Keratinocyte (primary cell): ENCODE measurements at regions not wholly inside any gene's neighbourhood (a gene's known extent, or its start where the extent isn't known, plus 50 kb on each side); places are given as distances from the start of the nearest gene placed in this dataset.

Experiments used
- DNase-seq: peaks from one replicate; pipeline ENCODE4 v3.0.0-alpha.2; 2011; ENCODE audit warnings: low read depth, missing footprints, low spot score
- FAIRE-seq: peaks from 2 replicates; lab custom pipeline; 2011; peaks lifted over from hg19 to GRCh38; lab: Jason Lieb, UNC
- H2AFZ ChIP-seq: 2 replicates; pipeline ENCODE4 v1.6.0; 2012; ENCODE audit warnings: low read length, control low read depth, inconsistent platforms; ENCODE audit not compliant: control insufficient read depth
- H3K27ac ChIP-seq: 2 replicates; pipeline ENCODE4 v1.5.1; 2011; ENCODE audit warnings: low read length; ENCODE audit not compliant: control insufficient read depth, insufficient read depth
- H3K27me3 ChIP-seq: 3 replicates; pipeline ENCODE4 v1.6.0; 2011; ENCODE audit warnings: low read length; ENCODE audit not compliant: control insufficient read depth, insufficient read depth; ENCODE audit errors: extremely low read depth
- H3K36me3 ChIP-seq, 2 experiments: 2 replicates in 1 of 2; 3 replicates in 1 of 2; pipeline ENCODE4 v1.5.1; 2011; ENCODE audit warnings: low read length in 2 of 2, mild to moderate bottlenecking in 1 of 2; ENCODE audit not compliant: control insufficient read depth in 2 of 2, insufficient read depth in 2 of 2; ENCODE audit errors: extremely low read depth in 1 of 2
- H3K4me1 ChIP-seq: 3 replicates; pipeline ENCODE4 v1.5.1; 2011; ENCODE audit warnings: low read length; ENCODE audit not compliant: control insufficient read depth, insufficient read depth; ENCODE audit errors: extremely low read depth
- H3K4me2 ChIP-seq: 3 replicates; pipeline ENCODE4 v1.6.0; 2011; ENCODE audit warnings: low read depth, low read length; ENCODE audit not compliant: control insufficient read depth, insufficient read depth; ENCODE audit errors: extremely low read depth
- H3K4me3 ChIP-seq, 3 experiments: fragments of 200-600 bp in 1 of 3; sonication (generic) in 1 of 3; 2 replicates in 2 of 3; 3 replicates in 1 of 3; pipeline ENCODE4 v1.5.1; 2011 to 2016; ENCODE audit warnings: low read length in 3 of 3, mild to moderate bottlenecking in 3 of 3, control low read depth in 2 of 3, inconsistent platforms in 1 of 3, low read depth in 1 of 3, mixed read lengths in 1 of 3, mixed run types in 1 of 3, moderate library complexity in 1 of 3; ENCODE audit not compliant: control insufficient read depth in 2 of 3, insufficient read depth in 2 of 3; ENCODE audit errors: extremely low read depth in 1 of 3
- H3K79me2 ChIP-seq: 2 replicates; pipeline ENCODE4 v1.6.0; 2012; ENCODE audit warnings: low read length; ENCODE audit not compliant: control insufficient read depth, insufficient read depth
- H3K9ac ChIP-seq: 3 replicates; pipeline ENCODE4 v1.6.0; 2011; ENCODE audit warnings: low read length; ENCODE audit not compliant: control insufficient read depth, insufficient read depth; ENCODE audit errors: extremely low read depth
- H3K9me1 ChIP-seq: 3 replicates; pipeline ENCODE4 v1.6.0; 2011; ENCODE audit warnings: low read length; ENCODE audit not compliant: control insufficient read depth, insufficient read depth; ENCODE audit errors: extremely low read depth
- H3K9me3 ChIP-seq: 2 replicates; pipeline ENCODE4 v1.5.1; 2012; ENCODE audit warnings: low read depth, low read length; ENCODE audit not compliant: control insufficient read depth
- H4K20me1 ChIP-seq: 3 replicates; pipeline ENCODE4 v1.6.0; 2011; ENCODE audit warnings: low read length; ENCODE audit not compliant: control insufficient read depth, insufficient read depth; ENCODE audit errors: extremely low read depth
- EZH2 ChIP-seq: IDR thresholded peaks from one replicate; pipeline ENCODE4 v1.6.1; 2012; ENCODE audit warnings: inconsistent platforms, mild to moderate bottlenecking, low read length, moderate library complexity
- dilution Hi-C: fragments of 300-500 bp; cut with MboI; formaldehyde crosslinking; loops from one replicate; pipeline ENCODE4 v1.7.0; 2020; ENCODE audit warnings: low sequenced_read_pairs; ENCODE audit not compliant: extremely low pct_ligation_motif_present
- TF ChIP-seq, protein P1 (sequence below), 3 experiments: IDR thresholded peaks in 1 of 3; conservative IDR thresholded peaks in 1 of 3; optimal IDR thresholded peaks in 1 of 3; 2 replicates in 2 of 3; 3 replicates in 1 of 3; pipeline versions ENCODE3 to v1.5.1; 2011; ENCODE audit warnings: low read length in 3 of 3, mild to moderate bottlenecking in 3 of 3, moderate library complexity in 2 of 3, control low read depth in 1 of 3, inconsistent platforms in 1 of 3; ENCODE audit not compliant: insufficient read depth in 2 of 3; ENCODE audit errors: extremely low read depth in 1 of 3

DNA sequence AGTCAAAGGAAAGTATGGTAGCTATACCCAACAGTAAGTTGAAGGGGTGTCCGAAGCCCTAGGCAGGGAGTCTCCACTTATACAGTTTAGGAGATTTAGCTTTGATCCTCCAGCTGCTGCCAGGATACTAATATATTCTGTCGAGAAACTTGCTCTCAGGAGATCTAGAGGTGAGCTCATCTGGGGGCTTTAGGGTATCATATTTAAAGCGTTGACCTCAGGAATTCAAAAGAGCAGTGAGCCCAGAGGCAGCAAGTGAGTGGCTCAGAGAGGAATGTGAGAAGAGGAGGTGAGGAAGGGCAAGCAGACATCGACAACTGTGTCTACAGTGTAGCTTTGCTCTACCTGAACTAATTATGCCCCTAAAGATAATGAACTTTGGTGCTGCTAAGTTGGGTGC, 245.1 kb upstream of the LRTM1 start:
- FAIRE-seq: no peak

DNA sequence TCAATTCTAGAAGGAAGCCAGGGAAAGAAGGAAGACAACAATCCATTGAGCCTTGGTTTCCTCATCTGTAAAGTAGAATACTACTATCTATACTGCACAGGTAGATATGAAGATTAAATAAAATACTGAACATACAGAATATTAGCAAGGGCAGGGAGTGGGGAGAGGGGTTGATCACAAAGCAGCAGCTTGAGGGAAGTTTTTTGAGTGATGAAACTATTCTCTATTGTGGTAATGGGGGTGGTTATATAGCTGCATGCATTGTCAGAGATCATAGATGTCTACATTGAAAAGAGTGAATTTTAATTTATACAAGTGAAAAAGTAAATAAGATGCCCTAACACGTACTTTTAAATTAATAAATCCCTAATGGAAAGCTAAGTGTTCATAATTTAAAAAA, 242.6 kb upstream of the LRTM1 start:
- H3K9ac ChIP-seq: no peak overlapping the region
- H4K20me1 ChIP-seq: no peaks in the 10 kb centered on the region
- no peak for FAIRE-seq
- no peak overlapping the region for H3K27ac ChIP-seq
- dilution Hi-C loops: no loop called here
- TF ChIP-seq, protein P1, sequence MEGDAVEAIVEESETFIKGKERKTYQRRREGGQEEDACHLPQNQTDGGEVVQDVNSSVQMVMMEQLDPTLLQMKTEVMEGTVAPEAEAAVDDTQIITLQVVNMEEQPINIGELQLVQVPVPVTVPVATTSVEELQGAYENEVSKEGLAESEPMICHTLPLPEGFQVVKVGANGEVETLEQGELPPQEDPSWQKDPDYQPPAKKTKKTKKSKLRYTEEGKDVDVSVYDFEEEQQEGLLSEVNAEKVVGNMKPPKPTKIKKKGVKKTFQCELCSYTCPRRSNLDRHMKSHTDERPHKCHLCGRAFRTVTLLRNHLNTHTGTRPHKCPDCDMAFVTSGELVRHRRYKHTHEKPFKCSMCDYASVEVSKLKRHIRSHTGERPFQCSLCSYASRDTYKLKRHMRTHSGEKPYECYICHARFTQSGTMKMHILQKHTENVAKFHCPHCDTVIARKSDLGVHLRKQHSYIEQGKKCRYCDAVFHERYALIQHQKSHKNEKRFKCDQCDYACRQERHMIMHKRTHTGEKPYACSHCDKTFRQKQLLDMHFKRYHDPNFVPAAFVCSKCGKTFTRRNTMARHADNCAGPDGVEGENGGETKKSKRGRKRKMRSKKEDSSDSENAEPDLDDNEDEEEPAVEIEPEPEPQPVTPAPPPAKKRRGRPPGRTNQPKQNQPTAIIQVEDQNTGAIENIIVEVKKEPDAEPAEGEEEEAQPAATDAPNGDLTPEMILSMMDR (optimal IDR thresholded peaks at IDR 0.05 in 1 of 3, IDR thresholded peaks at IDR 0.05 in 1 of 3, conservative IDR thresholded peaks at IDR 0.05 in 1 of 3; ENCODE audit: extremely low read depth in 1 of 3, insufficient read depth in 2 of 3, low read length in 3 of 3): no peak
- TF ChIP-seq EZH2: no peak
- H3K36me3 ChIP-seq: no peaks in the 10 kb centered on the region
- H3K27me3 ChIP-seq: no peaks in the 10 kb centered on the region
- H3K4me2 ChIP-seq: no peak overlapping the region
- peaks cover 3% of the 10 kb centered on the region for H3K4me1 ChIP-seq
- no peak overlapping the region for H2AFZ ChIP-seq
- H3K4me3 ChIP-seq: no peak overlapping the region
- no peaks in the 10 kb centered on the region for H3K9me3 ChIP-seq
- H3K9me1 ChIP-seq: no peaks in the 10 kb centered on the region
- DNase-seq: no peak
- no peaks in the 10 kb centered on the region for H3K79me2 ChIP-seq

More for the DNA sequence above, 245.1 kb upstream of the LRTM1 start:
- H4K20me1 ChIP-seq: no peaks in the 10 kb centered on the region
- DNase-seq: no peak
- H3K9ac ChIP-seq: no peak overlapping the region
- no peak for TF ChIP-seq EZH2
- TF ChIP-seq, protein P1 (optimal IDR thresholded peaks at IDR 0.05 in 1 of 3, IDR thresholded peaks at IDR 0.05 in 1 of 3, conservative IDR thresholded peaks at IDR 0.05 in 1 of 3; ENCODE audit: extremely low read depth in 1 of 3, insufficient read depth in 2 of 3, low read length in 3 of 3): no peak
- no peaks in the 10 kb centered on the region for H3K79me2 ChIP-seq
- dilution Hi-C loops: no loop called here
- H2AFZ ChIP-seq: no peak overlapping the region
- no peak overlapping the region for H3K4me2 ChIP-seq
- no peaks in the 10 kb centered on the region for H3K9me1 ChIP-seq
- no peak overlapping the region for H3K27ac ChIP-seq
- no peaks in the 10 kb centered on the region for H3K36me3 ChIP-seq
- H3K4me3 ChIP-seq: no peak overlapping the region
- H3K9me3 ChIP-seq: no peaks in the 10 kb centered on the region
- H3K4me1 ChIP-seq: peaks cover 3% of the 10 kb centered on the region
- H3K27me3 ChIP-seq: no peaks in the 10 kb centered on the region
